Mesendoderm (in vitro differentiated cells): ENCODE measurements at regions not wholly inside any gene's neighbourhood (a gene's known extent, or its start where the extent isn't known, plus 50 kb on each side); places are given as distances from the start of the nearest gene placed in this dataset.
A peak's percentile ranks its signal among the peaks of the same experiment; 100 is the strongest.

Source experiments
- DNase-seq: peaks from one replicate; pipeline ENCODE4 v3.0.0; 2013
- H2AK5ac ChIP-seq: 2 replicates; pipeline ENCODE4 v1.6.1; 2013; ENCODE audit warnings: low read length, inconsistent platforms
- H2BK120ac ChIP-seq: 2 replicates; pipeline ENCODE4 v1.6.1; 2013; ENCODE audit warnings: low read depth, mild to moderate bottlenecking, low read length, moderate library complexity, mixed read lengths
- H2BK15ac ChIP-seq: replicated peaks from 2 replicates; pipeline ENCODE4 v1.6.1; 2013; ENCODE audit warnings: low read depth, mild to moderate bottlenecking, moderate library complexity
- H2BK5ac ChIP-seq: 2 replicates; pipeline ENCODE4 v1.6.1; 2013; ENCODE audit warnings: low read length, inconsistent platforms
- H3K18ac ChIP-seq: 2 replicates; pipeline ENCODE4 v1.6.1; 2013; ENCODE audit warnings: mild to moderate bottlenecking, low read length, mixed read lengths
- H3K23ac ChIP-seq: one replicate; pipeline ENCODE4 v1.6.1; 2013; ENCODE audit warnings: low read length
- H3K27ac ChIP-seq: 2 replicates; pipeline ENCODE4 v1.5.1; 2013; ENCODE audit warnings: low read depth, mild to moderate bottlenecking, inconsistent platforms, low read length, moderate library complexity
- H3K27me3 ChIP-seq: 2 replicates; pipeline ENCODE4 v1.6.1; 2013; ENCODE audit warnings: low read length, control low read depth, mild to moderate bottlenecking, inconsistent platforms; ENCODE audit not compliant: insufficient read depth, poor library complexity
- H3K36me3 ChIP-seq: 2 replicates; pipeline ENCODE4 v1.6.1; 2013; ENCODE audit warnings: low read length, inconsistent platforms; ENCODE audit not compliant: control insufficient read depth, insufficient read depth
- H3K4ac ChIP-seq: one replicate; pipeline ENCODE4 v1.6.1; 2013; ENCODE audit warnings: low read depth, mild to moderate bottlenecking, low read length, moderate library complexity
- H3K4me1 ChIP-seq: 2 replicates; pipeline ENCODE4 v1.6.1; 2013; ENCODE audit warnings: low read depth, low read length, inconsistent platforms; ENCODE audit not compliant: control insufficient read depth
- H3K4me2 ChIP-seq: 2 replicates; pipeline ENCODE4 v1.6.1; 2013; ENCODE audit warnings: low read length
- H3K4me3 ChIP-seq: 2 replicates; pipeline ENCODE4 v1.5.1; 2013; ENCODE audit warnings: mild to moderate bottlenecking, low read length
- H3K56ac ChIP-seq: one replicate; pipeline ENCODE4 v1.6.1; 2013; ENCODE audit warnings: low read length
- H3K79me1 ChIP-seq: 2 replicates; pipeline ENCODE4 v1.6.1; 2013; ENCODE audit warnings: low read length, inconsistent platforms
- H3K79me2 ChIP-seq: 2 replicates; pipeline ENCODE4 v1.6.1; 2013; ENCODE audit warnings: mild to moderate bottlenecking, low read length; ENCODE audit not compliant: control insufficient read depth, insufficient read depth
- H3K9ac ChIP-seq: 2 replicates; pipeline ENCODE4 v1.6.1; 2013; ENCODE audit warnings: low read length, inconsistent platforms
- H4K5ac ChIP-seq: one replicate; pipeline ENCODE4 v1.6.1; 2013; ENCODE audit warnings: low read length
- H4K8ac ChIP-seq: one replicate; pipeline ENCODE4 v1.6.1; 2013; ENCODE audit warnings: low read depth, mild to moderate bottlenecking, control low read depth, low read length, moderate library complexity
- WGBS: extraction: QIAGEN DNeasy Blood & Tissue Kit; methylation state at CpG from one replicate; pipeline ENCODE4 v1.1.7; 2013; ENCODE audit warnings: low lambda C conversion rate, missing lambda C conversion rate; ENCODE audit not compliant: insufficient coverage; ENCODE audit errors: extremely low coverage; 5-methylcytosine and 5-hydroxymethylcytosine counted together

GRCh38 chr20:24098886-24099285, 110.3 kb upstream of the GGTLC1 start:
- Histone ChIP-seq H3K4me3 (no peak overlapping the region), H3K9ac (no peak overlapping the region), H3K27me3 (no peaks in the 10 kb centered on the region), H3K79me1 (no peaks in the 10 kb centered on the region), H3K4me1 (no peaks in the 10 kb centered on the region), H3K56ac (no peak overlapping the region), H3K4ac (no peak overlapping the region), H3K18ac (no peak overlapping the region), H2BK15ac (no peak overlapping the region), H4K5ac (no peak overlapping the region), H3K79me2 (no peaks in the 10 kb centered on the region), H3K36me3 (no peaks in the 10 kb centered on the region), H3K27ac (no peak overlapping the region), H2BK120ac (no peak overlapping the region), H2AK5ac (no peak overlapping the region), H3K4me2 (no peak overlapping the region), H4K8ac (no peak overlapping the region), H3K23ac (no peak overlapping the region), H2BK5ac (no peak overlapping the region)
- WGBS, result no CpG with 5 or more reads among the region's 3 CpGs
- no peak for DNase-seq

GRCh38 chr20:24097506-24098245, 109.1 kb upstream of the GGTLC1 start:
- Histone ChIP-seq H3K18ac (no peak overlapping the region), H3K27me3 (no peaks in the 10 kb centered on the region), H3K79me1 (no peaks in the 10 kb centered on the region), H4K8ac (no peak overlapping the region), H2AK5ac (no peak overlapping the region), H3K23ac (no peak overlapping the region), H3K56ac (no peak overlapping the region), H3K36me3 (no peaks in the 10 kb centered on the region), H3K79me2 (no peaks in the 10 kb centered on the region), H3K4me2 (no peak overlapping the region), H4K5ac (no peak overlapping the region), H3K4me1 (no peaks in the 10 kb centered on the region), H3K9ac (no peak overlapping the region), H3K27ac (no peak overlapping the region), H2BK15ac (no peak overlapping the region), H2BK120ac (no peak overlapping the region), H3K4ac (no peak overlapping the region), H3K4me3 (no peak overlapping the region), H2BK5ac (no peak overlapping the region)
- WGBS, result no CpG with 5 or more reads among the region's 6 CpGs
- no peak for DNase-seq

GRCh38 chr20:24096864-24097450, 108.4 kb upstream of the GGTLC1 start:
- Histone ChIP-seq H3K4me2 (no peak overlapping the region), H4K5ac (no peak overlapping the region), H3K4ac (no peak overlapping the region), H3K36me3 (no peaks in the 10 kb centered on the region), H3K18ac (no peak overlapping the region), H3K79me1 (no peaks in the 10 kb centered on the region), H2BK15ac (no peak overlapping the region), H4K8ac (no peak overlapping the region), H3K4me3 (no peak overlapping the region), H3K27me3 (no peaks in the 10 kb centered on the region), H3K23ac (no peak overlapping the region), H3K56ac (no peak overlapping the region), H2AK5ac (no peak overlapping the region), H2BK120ac (no peak overlapping the region), H2BK5ac (no peak overlapping the region), H3K27ac (no peak overlapping the region), H3K79me2 (no peaks in the 10 kb centered on the region), H3K9ac (no peak overlapping the region), H3K4me1 (no peaks in the 10 kb centered on the region)
- no CpG with 5 or more reads among the region's 13 CpGs for WGBS
- DNase-seq, result no peak

- Histone ChIP-seq H3K79me1 (no peaks in the 10 kb centered on the region), H3K4ac (no peak overlapping the region), H3K23ac (no peak overlapping the region), H3K36me3 (no peaks in the 10 kb centered on the region), H2AK5ac (no peak overlapping the region), H2BK15ac (no peak overlapping the region), H3K9ac (no peak overlapping the region), H3K4me1 (no peaks in the 10 kb centered on the region), H4K5ac (no peak overlapping the region), H3K4me2 (no peak overlapping the region), H3K27ac (no peak overlapping the region), H3K27me3 (no peaks in the 10 kb centered on the region), H3K18ac (no peak overlapping the region), H3K56ac (no peak overlapping the region), H4K8ac (no peak overlapping the region), H3K79me2 (no peaks in the 10 kb centered on the region), H2BK120ac (no peak overlapping the region), H2BK5ac (no peak overlapping the region), H3K4me3 (no peak overlapping the region)
- WGBS, result no CpG with 5 or more reads among the region's 5 CpGs
- DNase-seq, result no peak
These were observed 107.7 kb upstream of the GGTLC1 start for GRCh38 chr20:24096264-24096663.

DNA sequence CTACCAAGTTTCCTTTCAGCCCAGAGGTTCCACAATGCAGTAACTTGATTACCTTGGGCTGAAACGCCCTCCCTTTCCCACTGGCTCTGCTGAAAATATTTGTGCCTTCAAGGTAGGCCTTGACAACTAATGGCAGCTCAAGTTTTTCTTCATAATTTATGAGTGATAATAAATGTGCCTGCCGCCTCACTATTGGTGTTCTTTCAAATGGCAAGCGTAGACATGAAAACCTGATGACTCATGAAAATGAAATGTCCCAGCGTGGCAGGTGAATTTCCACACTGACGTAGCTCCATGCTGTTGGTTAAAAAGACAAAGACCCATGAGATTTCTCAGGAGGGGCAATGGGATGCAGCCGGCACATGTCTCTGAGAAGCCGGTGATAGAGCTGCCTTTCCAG, 107.2 kb upstream of the GGTLC1 start:
- peak; percentile 25 for DNase-seq
- Histone ChIP-seq H3K36me3 (no peaks in the 10 kb centered on the region), H2BK120ac (no peak overlapping the region), H3K4ac (no peak overlapping the region), H3K27me3 (no peaks in the 10 kb centered on the region), H4K5ac (no peak overlapping the region), H3K18ac (no peak overlapping the region), H3K4me1 (no peaks in the 10 kb centered on the region), H3K56ac (no peak overlapping the region), H2AK5ac (no peak overlapping the region), H3K79me2 (no peaks in the 10 kb centered on the region), H3K27ac (no peak overlapping the region), H3K23ac (no peak overlapping the region), H4K8ac (no peak overlapping the region), H2BK5ac (no peak overlapping the region), H3K4me2 (no peak overlapping the region), H3K79me1 (no peaks in the 10 kb centered on the region), H3K4me3 (no peak overlapping the region), H3K9ac (no peak overlapping the region), H2BK15ac (no peak overlapping the region)
- no CpG with 5 or more reads among the region's 7 CpGs for WGBS

- no peak overlapping the region for H3K18ac ChIP-seq
- H2BK5ac ChIP-seq, result no peak overlapping the region
- no peaks in the 10 kb centered on the region for H3K79me1 ChIP-seq
- no peaks in the 10 kb centered on the region for H3K79me2 ChIP-seq
- H3K4me1 ChIP-seq, result no peaks in the 10 kb centered on the region
- no peak overlapping the region for H3K23ac ChIP-seq
- H2BK15ac ChIP-seq, result no peak overlapping the region
- H3K4me2 ChIP-seq, result no peak overlapping the region
- no peak overlapping the region for H2AK5ac ChIP-seq
- no peak overlapping the region for H4K5ac ChIP-seq
- H2BK120ac ChIP-seq, result no peak overlapping the region
- no peak overlapping the region for H3K9ac ChIP-seq
- H3K56ac ChIP-seq, result no peak overlapping the region
- H3K4me3 ChIP-seq, result no peak overlapping the region
- no peak overlapping the region for H3K4ac ChIP-seq
- DNase-seq, result no peak
- no peaks in the 10 kb centered on the region for H3K27me3 ChIP-seq
- no peak overlapping the region for H4K8ac ChIP-seq
- H3K36me3 ChIP-seq, result no peaks in the 10 kb centered on the region
- no peak overlapping the region for H3K27ac ChIP-seq
These were observed 106.7 kb upstream of the GGTLC1 start for GRCh38 chr20:24095303-24095702.
